GM12878 (cell line): ENCODE measurements at regions not wholly inside any gene's neighbourhood (a gene's known extent, or its start where the extent isn't known, plus 50 kb on each side); places are given as distances from the start of the nearest gene placed in this dataset.

Source experiments
- CBX3 ChIP-seq: fragments of 200-600 bp; sonication (generic); IDR thresholded peaks from 2 replicates; pipeline ENCODE4 v1.6.1; 2016; ENCODE audit warnings: low read depth, borderline replicate concordance
- EP300 ChIP-seq, 2 experiments: fragments of 150-350 bp in 1 of 2; IDR thresholded peaks; 2 replicates each; pipeline ENCODE4 v1.6.1; 2011 to 2012; ENCODE audit warnings: low read depth in 2 of 2, low read length in 2 of 2, borderline replicate concordance in 1 of 2, improper control_type of control experiment in 1 of 2, inconsistent platforms in 1 of 2; ENCODE audit not compliant: control insufficient read depth in 1 of 2
- JUND ChIP-seq: IDR thresholded peaks from 2 replicates; pipeline ENCODE4 v1.6.1; 2012; ENCODE audit warnings: low read depth, mild to moderate bottlenecking, low read length, improper control_type of control experiment, moderate library complexity
- TF ChIP-seq, protein P1 (sequence below), 3 experiments: IDR thresholded peaks in 2 of 3; conservative IDR thresholded peaks in 1 of 3; 2 replicates each; pipeline ENCODE4 v1.5.1; 2011; ENCODE audit warnings: low read depth in 3 of 3, low read length in 3 of 3, mild to moderate bottlenecking in 3 of 3, control low read depth in 2 of 3, moderate library complexity in 2 of 3, inconsistent platforms in 1 of 3, mixed read lengths in 1 of 3; ENCODE audit not compliant: control insufficient read depth in 2 of 3, insufficient read depth in 1 of 3; ENCODE audit errors: extremely low read depth in 1 of 3

DNA sequence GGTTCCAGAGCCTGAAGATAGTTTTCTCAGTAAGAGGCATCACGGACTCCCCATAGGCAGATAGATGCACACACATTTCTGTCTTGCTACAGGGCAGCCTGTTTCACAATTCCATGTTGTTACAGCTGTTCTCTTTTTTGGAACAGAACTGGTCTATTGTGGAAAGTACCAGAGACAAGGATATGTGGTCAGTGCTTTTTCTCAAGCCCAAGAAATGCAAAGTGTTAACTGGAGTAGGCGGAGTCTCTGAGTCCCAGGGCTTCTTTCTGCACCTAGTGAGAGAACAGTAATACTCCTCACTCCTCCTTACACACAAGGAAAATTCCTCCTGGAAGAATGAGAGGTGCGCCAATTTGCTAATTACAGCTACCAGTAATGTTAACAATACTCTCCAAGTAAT lies 141.6 kb upstream of the ARGLU1 start:
- TF ChIP-seq, protein P1, sequence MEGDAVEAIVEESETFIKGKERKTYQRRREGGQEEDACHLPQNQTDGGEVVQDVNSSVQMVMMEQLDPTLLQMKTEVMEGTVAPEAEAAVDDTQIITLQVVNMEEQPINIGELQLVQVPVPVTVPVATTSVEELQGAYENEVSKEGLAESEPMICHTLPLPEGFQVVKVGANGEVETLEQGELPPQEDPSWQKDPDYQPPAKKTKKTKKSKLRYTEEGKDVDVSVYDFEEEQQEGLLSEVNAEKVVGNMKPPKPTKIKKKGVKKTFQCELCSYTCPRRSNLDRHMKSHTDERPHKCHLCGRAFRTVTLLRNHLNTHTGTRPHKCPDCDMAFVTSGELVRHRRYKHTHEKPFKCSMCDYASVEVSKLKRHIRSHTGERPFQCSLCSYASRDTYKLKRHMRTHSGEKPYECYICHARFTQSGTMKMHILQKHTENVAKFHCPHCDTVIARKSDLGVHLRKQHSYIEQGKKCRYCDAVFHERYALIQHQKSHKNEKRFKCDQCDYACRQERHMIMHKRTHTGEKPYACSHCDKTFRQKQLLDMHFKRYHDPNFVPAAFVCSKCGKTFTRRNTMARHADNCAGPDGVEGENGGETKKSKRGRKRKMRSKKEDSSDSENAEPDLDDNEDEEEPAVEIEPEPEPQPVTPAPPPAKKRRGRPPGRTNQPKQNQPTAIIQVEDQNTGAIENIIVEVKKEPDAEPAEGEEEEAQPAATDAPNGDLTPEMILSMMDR (IDR thresholded peaks at IDR 0.05 in 2 of 3, conservative IDR thresholded peaks at IDR 0.05 in 1 of 3; ENCODE audit: control insufficient read depth in 2 of 3, extremely low read depth in 1 of 3, insufficient read depth in 1 of 3, low read depth in 3 of 3, low read length in 3 of 3): no peak
- TF ChIP-seq EP300 (IDR thresholded peaks at IDR 0.05; ENCODE audit: borderline replicate concordance in 1 of 2, control insufficient read depth in 1 of 2, low read depth in 2 of 2, low read length in 2 of 2) (no peak), JUND (no peak), CBX3 (no peak)
